ENCODE measurements at regions not wholly inside any gene's neighbourhood (a gene's known extent, or its start where the extent isn't known, plus 50 kb on each side); places are given as distances from the start of the nearest gene placed in this dataset.

GRCh38 chr15:95814908-95815307, 515.6 kb upstream of the NR2F2 start:
- H3K36me3 ChIP-seq = no peaks in the 10 kb centered on the region
- intact Hi-C loops (cut with DNase I) = no loop called here
- DNase-seq (no peak), ATAC-seq (no peak)
- H3K4me3 ChIP-seq = no peak overlapping the region
- H3K27ac ChIP-seq = no peak overlapping the region
- H3K9me3 ChIP-seq = no peaks in the 10 kb centered on the region
- TF ChIP-seq CTCF (IDR thresholded peaks at IDR 0.05) = no peak
- H3K27me3 ChIP-seq = no peaks in the 10 kb centered on the region
- H3K4me1 ChIP-seq = no peaks in the 10 kb centered on the region

GRCh38 chr15:95816591-95816990, 513.9 kb upstream of the NR2F2 start:
- ATAC-seq (no peak), DNase-seq (no peak)
- Histone ChIP-seq H3K36me3 (no peaks in the 10 kb centered on the region), H3K4me1 (no peaks in the 10 kb centered on the region), H3K4me3 (no peak overlapping the region), H3K27me3 (no peaks in the 10 kb centered on the region), H3K27ac (no peak overlapping the region), H3K9me3 (no peaks in the 10 kb centered on the region)
- no peak for TF ChIP-seq CTCF (IDR thresholded peaks at IDR 0.05)
- intact Hi-C loops (cut with DNase I) = no loop called here

- H3K27me3 ChIP-seq = no peaks in the 10 kb centered on the region
- no peak for TF ChIP-seq CTCF (IDR thresholded peaks at IDR 0.05)
- no peak for ATAC-seq
- H3K36me3 ChIP-seq = no peaks in the 10 kb centered on the region
- H3K9me3 ChIP-seq = no peaks in the 10 kb centered on the region
- H3K4me3 ChIP-seq = no peak overlapping the region
- intact Hi-C loops (cut with DNase I) = no loop called here
- DNase-seq = no peak
- no peak overlapping the region for H3K27ac ChIP-seq
- no peaks in the 10 kb centered on the region for H3K4me1 ChIP-seq
These were observed 507.5 kb upstream of the NR2F2 start for GRCh38 chr15:95822961-95823360.

DNA sequence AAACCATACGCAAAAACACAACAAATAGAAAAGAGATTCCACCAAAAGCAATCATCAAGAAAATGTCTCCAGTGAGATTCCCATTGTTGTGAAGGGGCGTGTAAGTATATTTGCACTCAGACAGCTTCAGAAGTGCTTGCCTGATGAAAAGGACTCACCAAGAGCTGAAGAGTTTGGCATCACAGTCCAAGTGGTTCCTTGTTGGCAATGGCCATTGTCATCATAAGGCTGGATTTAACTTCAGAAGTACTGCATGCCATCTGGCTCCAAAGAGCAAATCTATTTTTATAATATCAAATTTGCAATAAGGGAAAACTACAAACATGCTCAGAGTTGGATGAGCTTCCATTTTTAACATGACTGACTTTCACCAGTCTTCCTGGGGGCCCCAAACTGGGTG, 505.3 kb upstream of the NR2F2 start:
- Histone ChIP-seq H3K27me3 (no peaks in the 10 kb centered on the region), H3K27ac (no peak overlapping the region), H3K4me1 (no peaks in the 10 kb centered on the region), H3K36me3 (no peaks in the 10 kb centered on the region), H3K4me3 (no peak overlapping the region), H3K9me3 (no peaks in the 10 kb centered on the region)
- ATAC-seq = no peak
- DNase-seq = no peak
- TF ChIP-seq CTCF (IDR thresholded peaks at IDR 0.05) = no peak
- intact Hi-C loops (cut with DNase I) = no loop called here

DNA sequence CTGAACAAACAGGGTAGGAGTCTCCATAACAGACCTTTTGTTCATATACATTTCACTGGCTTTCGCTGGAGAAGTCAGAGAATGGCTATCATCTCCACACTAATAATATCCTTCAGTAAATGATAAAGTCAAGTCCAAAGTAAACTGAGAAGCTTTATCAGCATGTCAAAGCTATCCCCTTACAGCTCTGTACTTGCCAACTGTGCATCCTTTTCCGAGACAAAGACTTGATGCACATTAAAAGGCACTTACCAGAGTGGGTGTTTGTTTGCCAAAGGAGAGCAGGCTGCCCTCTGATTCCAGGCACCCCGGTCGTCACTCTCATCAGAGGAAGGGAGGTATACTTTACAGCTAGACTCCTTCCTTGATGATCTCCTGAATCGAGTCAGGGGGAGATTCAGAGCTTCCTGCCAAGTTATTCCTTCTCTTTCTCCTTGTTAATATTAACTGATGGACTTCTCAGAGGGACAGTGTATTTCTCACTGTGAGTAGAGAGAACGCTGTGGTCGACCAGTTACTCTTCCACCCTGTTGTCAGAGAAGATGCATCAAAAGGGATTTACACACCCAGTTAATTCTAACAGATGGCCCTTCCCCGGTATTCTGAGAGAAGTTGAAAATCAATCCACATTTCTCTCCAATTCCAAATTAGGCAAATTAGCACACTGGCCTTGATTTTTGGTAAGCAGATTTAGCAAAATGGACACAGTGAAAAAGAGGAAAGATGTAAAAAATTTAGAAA, 504.7 kb upstream of the NR2F2 start:
- no peaks in the 10 kb centered on the region for H3K36me3 ChIP-seq
- ATAC-seq (no peak), DNase-seq (no peak)
- no peaks in the 10 kb centered on the region for H3K4me1 ChIP-seq
- TF ChIP-seq CTCF (IDR thresholded peaks at IDR 0.05) = no peak
- no peak overlapping the region for H3K4me3 ChIP-seq
- H3K27me3 ChIP-seq = no peaks in the 10 kb centered on the region
- no peak overlapping the region for H3K27ac ChIP-seq
- no peaks in the 10 kb centered on the region for H3K9me3 ChIP-seq
- intact Hi-C loops (cut with DNase I) = no loop called here
